ENCODE measurements at regions not wholly inside any gene's neighbourhood (a gene's known extent, or its start where the extent isn't known, plus 50 kb on each side); places are given as distances from the start of the nearest gene placed in this dataset.
"Not testable (repeated sequence)": the region's sequence is repeated elsewhere in the genome, so short reads cannot be mapped to it uniquely, and the experiment has no call there.

DNA sequence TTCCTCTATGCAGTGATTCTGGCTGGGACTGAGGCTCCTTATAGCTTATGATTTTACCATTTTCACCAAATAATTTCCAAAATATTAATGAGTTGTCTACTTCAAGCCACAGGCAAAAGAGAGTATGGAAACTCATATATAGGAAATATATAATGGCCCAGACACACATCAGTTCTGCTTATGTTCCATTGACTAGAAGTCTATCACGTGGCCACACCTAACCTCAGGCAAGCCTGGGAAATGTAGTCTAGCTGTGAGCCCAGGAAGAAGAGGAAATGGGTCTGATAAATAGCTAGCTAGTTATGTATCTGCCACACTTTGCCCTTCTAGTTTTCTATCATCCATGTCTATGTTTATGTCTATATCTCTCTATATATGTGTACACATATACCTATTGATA, 195.1 kb downstream of the OTOL1 start:
- DNase-seq (ENCODE audit: low read depth, low spot score), result no peak

DNA sequence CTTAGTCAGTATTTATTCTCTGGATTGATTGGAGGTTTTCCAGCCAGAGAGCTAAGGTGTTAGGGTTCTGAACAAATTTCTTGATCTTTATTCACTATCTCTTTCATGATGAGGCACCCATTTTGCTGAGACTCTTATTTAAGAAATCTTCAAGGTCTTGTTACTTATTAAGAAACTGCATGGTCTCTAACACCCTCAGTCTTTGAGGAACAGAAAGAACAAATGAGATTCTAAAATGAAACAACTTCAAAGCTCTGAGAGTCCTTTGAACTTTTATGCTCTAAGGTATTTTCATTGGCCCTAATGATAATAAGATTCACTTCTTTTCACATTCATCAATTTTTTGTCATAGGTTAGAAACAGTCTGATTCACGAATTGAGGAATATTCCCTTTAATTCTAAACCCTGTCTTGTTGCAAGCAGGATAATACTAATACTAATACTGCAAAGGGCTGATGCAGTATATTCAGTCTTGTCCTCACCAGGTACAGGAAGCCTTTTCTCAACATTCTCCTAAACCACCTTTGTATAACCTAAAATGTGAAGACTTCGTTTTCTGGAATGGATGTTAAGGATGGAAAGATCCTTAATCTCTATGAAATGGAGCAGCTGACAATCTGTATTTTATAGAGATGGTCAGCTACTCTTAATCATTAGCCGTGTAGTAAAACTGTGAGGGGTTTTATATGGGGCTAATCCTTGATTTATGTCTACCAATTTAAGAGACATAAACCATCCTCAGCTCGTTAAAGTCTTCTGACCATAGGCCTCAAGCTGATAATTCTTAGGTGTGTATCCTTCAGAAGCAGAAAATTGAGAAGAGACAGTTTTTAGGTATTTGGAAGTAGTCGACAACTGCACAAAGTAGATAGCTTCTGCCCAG, 198.3 kb downstream of the OTOL1 start:
- no peak for DNase-seq (ENCODE audit: low read depth, low spot score)

DNA sequence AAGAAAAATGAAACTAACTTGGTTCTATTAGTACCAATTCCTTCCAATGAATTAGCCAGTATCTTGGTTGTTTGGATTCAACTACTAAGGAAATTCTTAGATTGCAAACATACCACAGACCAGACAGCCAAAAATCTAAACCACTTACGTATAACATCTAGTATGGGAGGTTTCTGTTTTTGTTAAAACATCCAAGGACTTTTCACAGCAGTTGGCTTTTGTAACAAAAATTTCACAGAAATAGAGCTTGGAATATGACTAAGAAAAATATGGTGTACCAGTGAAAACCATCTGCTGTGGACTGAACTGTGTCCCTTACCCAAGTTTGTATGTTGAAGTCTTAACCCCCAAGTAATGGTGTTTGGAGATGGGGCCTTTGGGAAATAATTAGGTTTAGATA, 199.2 kb downstream of the OTOL1 start:
- DNase-seq (ENCODE audit: low read depth, low spot score), result no peak

DNA sequence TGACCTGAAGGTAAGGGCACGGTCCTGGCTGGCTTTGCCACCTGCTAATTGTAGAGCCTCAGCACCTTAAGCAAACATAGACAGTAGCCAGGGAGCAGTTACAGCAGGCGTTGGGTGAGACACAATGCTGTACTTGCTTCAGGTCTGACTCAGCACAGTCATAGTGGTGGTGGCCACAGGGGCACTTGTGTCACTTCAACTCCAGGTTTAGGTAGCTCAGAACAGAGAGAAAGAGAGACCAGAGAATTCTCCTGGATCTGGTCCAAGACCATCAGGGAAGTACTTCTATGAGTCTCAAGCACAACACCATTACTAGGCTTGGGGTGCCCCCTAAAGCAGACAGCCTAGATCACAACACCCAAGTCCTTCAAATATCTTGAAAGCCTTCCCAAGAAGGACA, 204.4 kb downstream of the OTOL1 start:
- DNase-seq (ENCODE audit: low read depth, low spot score), result no peak

DNA sequence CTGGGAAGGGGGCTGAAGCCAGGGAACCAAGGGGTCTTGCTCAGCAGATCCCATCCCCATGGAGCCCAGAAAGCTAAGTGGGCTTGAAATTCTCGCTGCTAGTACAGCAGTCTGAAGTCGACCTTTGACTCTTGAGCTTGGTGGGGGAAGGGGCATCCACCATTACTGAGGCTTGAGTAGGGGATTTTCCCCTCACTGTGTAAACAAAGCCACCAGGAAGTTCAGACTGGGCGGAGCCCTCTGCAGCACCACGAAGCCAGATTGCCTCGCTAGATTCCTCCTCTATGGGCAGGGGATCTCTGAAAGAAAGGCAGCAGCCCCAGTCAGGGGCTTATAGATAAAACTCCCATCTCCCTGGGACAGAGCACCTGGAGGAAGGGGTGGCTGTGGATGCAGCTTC, 210.6 kb downstream of the OTOL1 start:
- DNase-seq (ENCODE audit: low read depth, low spot score), result not testable (repeated sequence)

DNA sequence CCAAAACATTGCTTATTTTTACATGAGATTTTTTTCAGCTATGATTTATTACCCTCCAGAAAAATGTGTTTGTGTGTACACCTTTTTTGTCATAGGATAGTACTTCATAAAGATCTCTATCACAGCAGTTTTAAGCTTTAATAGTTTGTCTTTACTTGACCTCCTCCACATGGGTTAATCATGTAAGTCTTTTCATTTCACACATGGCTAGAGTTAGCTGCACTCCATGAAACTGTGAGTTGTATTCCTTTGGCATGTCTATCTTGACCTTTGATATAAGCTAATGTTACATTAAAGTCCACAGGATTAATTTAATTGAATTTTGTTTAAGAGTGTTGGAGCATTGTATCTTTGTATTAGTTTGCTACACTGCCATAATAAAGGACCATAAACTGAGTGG, 217.1 kb downstream of the OTOL1 start:
- DNase-seq (ENCODE audit: low read depth, low spot score), result no peak

DNA sequence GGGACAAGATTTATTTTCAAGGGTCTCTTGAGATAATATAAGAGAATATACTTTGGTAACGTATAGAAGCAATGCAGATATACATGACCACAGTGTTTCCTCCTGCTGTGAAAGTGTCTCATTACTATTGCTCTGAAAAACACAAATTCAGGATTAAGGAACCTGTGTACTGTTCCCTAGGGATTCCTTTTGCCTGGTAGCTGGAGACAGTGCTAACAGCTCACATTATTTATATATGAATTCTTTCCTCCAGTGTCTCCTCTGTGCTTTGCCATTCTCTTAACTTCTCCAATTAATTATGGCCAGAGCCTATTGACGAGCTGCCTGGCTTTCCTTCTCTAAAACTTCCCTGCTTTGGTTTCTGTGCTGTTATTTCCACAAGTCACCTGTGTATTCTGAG, 235.4 kb downstream of the OTOL1 start:
- no peak for DNase-seq (ENCODE audit: low read depth, low spot score)

DNA sequence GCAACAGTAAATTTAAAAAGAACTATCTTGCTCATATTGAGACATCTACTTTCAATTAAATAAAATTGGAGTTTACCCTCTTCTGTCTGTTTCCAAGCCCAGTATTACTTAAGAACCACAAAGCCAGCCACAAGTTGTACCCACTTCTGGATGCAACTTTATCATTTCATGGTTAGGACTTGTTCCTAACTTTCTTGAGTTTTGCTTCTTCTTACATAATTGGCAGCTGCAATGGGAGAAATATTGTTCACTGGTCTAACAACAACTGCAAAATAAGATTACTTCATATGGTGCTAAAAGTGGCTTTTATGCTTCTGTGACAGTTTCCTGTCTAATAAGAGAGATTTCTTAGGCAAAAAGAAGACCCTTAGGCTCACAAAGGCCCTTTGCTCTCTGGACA, 240.6 kb downstream of the OTOL1 start:
- DNase-seq (ENCODE audit: low read depth, low spot score), result no peak

DNA sequence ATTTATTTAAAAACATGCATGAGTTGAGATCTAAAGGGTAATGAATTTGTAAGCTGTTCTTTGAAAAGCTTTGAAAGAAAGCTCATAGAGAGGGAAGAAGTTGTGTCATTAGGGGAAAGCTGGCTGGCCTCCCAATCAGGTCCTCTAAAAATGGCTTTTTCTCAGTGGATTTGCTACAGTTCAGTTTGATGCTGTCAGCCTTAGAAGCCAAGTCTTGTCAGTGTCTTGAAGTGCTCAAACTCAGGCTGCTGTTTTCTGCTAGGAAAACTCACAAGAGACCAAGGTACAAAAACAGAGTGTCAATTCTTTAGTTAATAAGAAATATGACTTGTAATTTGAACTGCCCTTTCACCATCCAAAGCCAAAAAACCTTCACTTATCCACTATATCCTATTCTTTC, 243.8 kb downstream of the OTOL1 start:
- no peak for DNase-seq (ENCODE audit: low read depth, low spot score)

DNA sequence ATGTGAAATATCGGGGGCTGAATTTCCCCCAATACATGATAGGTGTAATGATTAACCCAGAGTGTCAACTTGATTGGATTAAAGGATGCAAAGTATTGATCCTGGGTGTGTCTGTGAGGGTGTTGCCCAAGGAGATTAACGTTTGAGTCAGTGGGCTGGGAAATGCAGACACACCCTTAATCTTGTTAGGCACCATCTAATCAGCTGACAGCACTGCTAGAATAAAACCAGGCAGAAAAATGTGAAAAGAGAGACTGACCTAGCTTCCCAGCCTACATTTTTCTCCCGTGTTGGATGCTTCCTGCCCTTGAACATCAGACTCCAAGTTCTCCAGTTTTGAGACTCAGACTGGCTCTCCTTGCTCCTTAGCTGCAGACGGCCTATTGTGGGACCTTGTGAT, 247.8 kb downstream of the OTOL1 start:
- DNase-seq (ENCODE audit: low read depth, low spot score), result no peak

DNA sequence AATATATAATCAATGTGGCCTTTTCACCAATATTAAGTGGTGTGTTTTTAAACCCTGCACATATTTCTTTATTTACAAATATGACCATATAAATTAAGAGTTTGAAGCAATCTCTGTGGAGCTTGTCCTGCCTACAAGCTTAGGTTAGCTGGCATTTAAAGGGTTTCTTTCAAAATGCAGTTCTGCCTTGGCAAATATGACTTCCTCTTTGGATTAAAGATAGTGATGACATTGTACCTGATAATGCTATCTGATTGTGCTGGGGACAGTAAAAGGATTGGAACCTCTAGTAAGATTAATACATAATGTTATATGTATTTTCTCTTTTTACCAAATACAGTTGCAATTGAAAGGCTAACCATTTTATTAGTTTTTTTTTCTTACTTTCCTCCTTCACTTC, 249.1 kb downstream of the OTOL1 start:
- no peak for DNase-seq (ENCODE audit: low read depth, low spot score)

DNA sequence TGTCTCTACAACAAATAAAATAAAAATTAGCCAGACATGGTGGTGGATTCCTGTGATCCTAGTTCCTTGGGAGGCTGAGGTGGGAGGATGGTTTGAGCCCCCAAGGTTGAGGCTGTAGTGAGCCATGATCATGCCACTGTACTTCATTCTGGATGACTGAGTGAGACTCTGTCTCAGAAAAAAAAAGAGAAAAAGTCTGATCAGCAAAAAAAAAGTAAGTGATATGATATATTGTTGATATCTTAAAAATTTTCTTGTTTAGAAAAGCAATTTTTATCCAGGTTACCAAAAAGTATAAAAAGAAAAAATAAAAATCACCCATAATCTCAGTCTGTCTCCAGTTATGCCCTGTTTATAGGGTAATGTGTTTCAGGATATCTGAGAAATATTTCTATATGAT, 251.4 kb downstream of the OTOL1 start:
- DNase-seq (ENCODE audit: low read depth, low spot score), result no peak

DNA sequence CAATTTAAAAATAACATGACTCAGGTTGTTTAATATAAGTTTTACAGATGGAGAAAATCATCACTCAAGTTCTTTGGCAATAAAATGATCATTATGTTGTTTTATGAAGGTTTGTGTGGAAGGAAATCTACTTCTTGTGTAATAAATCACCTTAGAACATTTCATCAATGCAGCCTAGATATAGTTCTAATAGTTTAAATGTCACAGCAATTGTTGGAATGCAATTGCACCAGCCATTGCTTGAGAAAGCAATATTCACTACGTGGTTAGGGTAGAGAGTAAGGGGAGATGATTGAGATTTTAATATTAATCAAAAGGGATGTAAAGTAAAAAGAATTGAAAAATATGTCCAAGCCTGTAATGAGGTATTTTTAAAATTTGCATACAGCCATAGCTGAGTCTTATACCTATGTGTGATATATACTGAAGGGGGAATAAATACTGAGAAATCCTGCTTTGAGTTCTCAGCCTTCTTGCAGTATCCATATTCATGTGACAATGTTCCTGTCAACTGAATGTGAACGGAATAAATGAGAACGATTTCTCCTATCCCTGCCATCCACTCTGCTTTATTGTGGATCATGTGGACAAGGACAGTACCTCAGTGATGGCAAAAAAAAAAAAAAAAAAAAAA, 257.9 kb downstream of the OTOL1 start:
- DNase-seq (ENCODE audit: low read depth, low spot score), result no peak

DNA sequence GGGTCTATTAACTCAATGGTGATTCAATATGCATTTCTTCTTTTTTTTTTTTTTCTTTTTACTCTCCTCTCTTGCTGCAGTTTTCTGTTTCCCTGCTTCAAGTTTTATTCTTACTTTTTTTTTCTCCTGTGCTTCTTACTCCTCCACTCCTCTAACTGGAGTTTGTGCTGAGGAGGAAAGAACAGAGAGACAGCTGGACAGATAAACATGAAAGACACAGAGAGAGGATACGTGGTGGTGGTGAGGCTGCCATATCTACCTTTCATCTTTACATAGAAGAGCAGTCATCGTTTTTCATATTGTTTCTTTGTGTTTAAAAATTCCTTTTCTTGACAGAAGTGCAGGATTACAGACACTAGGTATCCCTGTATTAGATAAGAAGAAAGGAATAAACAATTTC, 262.8 kb downstream of the OTOL1 start:
- no peak for DNase-seq (ENCODE audit: low read depth, low spot score)

DNA sequence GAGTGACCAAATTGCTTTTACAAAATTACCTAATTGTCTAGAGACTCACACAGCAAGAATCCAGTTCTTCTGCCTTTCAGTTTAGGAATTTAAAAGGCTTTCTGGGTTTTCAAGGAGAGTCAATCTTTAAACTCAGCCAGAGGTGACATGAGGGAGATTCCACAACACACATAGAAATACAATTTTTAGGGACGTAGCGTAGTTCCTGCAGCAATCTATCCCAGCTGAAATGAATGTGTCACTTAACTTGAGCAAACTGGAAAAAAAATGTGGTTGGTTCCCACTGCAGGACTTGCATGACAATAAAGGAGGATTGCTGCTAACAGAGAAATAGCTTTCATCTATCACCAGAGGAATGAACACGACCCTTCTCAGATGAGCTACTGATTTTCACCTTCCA, 269.7 kb downstream of the OTOL1 start:
- no peak for DNase-seq (ENCODE audit: low read depth, low spot score)

DNA sequence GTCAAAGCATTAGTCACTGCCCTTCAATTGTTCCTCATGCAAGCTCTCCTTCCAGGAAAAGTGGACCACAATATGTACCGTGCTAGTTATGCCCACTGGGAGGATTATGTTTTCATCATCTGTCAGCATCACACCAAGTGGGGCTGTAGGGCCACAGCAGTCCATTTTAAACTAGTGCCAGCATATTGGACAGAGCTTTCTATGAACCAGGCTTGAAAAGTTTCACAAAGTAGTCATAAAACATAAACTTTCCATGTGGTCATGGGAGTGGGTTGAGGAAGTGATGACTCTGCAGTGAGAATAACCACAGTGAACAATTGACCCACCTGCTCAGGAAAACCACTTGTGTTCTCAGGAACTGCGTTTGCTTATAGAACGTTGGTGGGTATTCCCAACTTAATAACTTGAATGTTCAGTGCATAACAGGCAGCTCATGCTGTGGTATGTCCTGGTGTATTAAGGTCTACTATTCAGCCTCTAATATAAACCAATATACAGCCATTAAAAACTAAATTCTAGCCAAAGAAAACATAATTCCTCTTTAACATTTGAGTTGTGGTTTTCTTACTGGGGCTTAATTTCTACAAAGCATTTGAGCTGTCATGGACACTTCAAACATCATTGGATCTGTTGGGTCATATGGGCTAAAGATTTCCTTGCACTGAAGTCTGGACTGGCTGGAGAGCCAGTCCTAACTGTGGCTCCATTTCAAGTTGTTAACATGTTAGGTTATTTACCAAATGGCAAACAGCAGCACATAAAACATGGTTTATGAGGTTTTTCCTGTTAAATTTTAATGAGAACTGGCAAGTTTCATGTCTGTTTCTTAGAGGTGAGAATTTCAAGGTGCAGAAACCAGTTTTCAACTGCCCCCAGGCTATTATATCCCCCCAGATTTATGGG, 274.1 kb downstream of the OTOL1 start:
- DNase-seq (ENCODE audit: low read depth, low spot score), result peak; percentile 75

DNA sequence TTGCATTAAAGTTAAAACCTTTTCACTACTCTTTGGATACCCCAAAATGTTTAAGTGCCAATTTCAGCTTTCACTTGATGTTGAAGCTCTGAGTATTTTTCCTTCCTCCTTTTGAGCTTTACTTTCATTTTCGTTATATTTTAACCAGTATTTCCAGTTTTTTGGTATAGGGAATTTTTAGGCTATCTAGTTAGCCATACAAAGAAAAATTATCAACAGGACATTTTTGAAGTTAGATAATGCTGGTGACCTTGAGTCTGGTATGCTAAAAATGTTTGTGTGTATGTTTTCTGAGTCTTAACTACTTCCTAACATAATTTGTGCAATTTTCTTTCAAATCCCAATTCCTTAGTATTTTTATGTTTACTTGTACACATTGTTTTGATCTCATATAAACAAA, 284.8 kb downstream of the OTOL1 start:
- DNase-seq (ENCODE audit: low read depth, low spot score), result no peak

DNA sequence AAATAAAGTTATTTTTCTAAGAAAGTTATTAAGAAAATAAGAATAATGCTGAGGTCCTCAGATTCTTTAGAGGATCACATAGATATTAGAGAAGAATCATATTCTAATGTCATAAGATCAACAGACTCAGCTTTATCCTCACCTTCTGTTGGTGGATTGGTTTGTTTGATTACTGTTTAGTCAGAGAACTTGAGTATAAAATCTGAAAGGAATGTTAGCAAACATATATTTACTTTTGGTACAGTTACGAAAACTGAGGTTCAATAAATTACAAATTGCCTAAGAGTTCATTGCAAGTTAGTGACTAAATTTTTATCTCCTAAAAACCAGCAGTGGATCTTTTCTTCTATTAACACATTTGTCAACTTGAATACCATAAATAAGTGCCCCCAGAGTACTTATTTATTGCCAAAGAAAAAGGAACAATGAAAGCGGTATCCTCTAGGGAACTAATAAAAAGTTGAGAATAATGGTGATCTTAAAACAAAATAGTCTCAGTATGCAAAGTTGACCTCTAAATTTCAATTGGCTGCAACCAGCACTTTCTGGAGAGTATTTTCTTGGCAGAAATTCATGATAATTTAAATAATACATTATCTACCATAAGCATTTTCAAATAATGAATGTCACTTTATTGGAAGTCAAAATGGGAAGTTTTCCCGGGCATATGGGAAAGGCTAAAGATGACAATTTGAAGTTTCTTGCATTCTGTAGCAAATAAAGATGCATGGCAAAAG, 296.8 kb downstream of the OTOL1 start:
- no peak for DNase-seq (ENCODE audit: low read depth, low spot score)

DNA sequence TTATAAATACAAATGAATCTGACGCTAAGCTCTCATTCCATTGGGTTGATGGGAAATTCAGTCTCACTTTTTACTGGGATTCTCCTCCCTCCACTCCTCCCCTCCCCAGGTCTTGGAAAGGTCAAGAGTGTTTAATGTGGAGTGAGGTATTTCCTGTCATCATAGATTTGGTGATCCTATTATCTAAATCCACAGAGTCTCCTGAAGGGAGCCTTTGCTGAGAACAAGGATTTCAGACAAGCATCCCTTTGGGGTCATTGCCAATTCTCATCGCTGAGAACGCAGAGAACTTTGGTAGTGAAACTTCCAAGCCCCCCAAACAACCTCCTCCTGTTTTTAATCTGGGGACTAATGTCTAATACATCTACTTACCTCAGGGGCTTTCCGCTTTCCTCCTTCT, 297.9 kb downstream of the OTOL1 start:
- no peak for DNase-seq (ENCODE audit: low read depth, low spot score)

DNA sequence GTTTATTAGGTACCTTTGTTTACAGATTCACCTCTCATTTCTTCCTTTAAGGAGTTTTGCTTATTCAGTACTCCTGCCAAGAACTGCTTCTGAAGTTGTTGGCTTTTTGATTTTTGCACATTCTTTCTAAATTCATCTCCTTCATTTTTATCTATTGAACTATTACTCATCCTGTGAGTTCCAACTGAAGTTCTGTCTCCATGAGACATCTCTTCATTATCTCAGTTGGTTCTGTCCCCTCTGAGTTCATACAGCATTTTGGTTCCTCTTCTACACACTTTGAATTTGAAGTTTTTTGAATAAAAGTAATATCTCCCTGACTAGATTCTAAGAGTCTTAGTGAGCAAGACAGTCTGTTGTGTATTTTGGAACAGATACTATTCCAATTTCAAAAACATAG, 299.7 kb downstream of the OTOL1 start:
- no peak for DNase-seq (ENCODE audit: low read depth, low spot score)

DNA sequence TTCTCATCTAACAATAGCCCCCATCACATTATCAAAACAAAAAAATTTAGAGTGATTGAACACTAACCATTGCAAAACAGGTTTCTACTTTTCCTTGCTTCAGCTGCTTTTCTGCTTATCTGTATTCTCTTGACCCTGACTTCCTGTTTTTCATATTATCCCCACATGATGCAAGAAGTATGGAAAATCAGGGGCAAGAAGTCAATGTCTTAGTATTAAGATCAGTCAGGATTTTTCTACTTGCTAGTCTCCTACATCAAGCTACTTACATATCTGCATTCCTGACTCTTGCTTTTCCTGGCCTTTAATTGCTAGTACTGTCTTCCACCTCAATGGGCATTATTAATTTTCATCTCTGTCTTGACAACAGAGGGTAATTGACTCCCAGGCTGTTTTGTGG, 300.2 kb downstream of the OTOL1 start:
- DNase-seq (ENCODE audit: low read depth, low spot score), result no peak

DNA sequence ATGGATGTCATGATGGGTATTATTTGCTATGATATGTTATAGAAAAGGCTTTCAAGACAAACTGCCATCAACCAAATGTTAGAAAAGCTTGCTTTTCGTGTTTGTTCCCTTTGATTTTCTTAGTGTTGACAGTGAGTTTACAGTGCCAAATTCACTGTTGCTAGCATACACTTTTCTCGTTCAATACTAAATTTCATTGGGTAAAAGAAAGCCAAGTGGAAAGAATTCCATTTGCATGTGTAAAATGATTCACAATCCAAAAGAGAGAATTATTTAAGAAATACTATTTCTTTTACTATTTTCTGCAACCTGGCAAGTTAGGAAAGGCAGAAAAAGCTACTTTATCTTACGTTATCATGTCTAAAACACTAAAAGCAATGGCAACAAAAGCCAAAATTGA, 301.4 kb downstream of the OTOL1 start:
- DNase-seq (ENCODE audit: low read depth, low spot score), result no peak
